GM19099 (cell line): ENCODE measurements at regions not wholly inside any gene's neighbourhood (a gene's known extent, or its start where the extent isn't known, plus 50 kb on each side); places are given as distances from the start of the nearest gene placed in this dataset.

ENCODE experiments used
- POLR2A ChIP-seq: IDR thresholded peaks from 3 replicates; pipeline ENCODE4 v1.6.1; 2011; ENCODE audit warnings: low read depth; ENCODE audit not compliant: insufficient read length; ENCODE audit errors: extremely low read depth

- TF ChIP-seq POLR2A = no peak
These were observed 118.0 kb upstream of the EEA1 start for GRCh38 chr12:93047118-93047517.

- TF ChIP-seq POLR2A = no peak
These were observed 119.6 kb upstream of the EEA1 start for GRCh38 chr12:93048656-93049055.

GRCh38 chr12:93050026-93050747 lies 121.1 kb upstream of the EEA1 start:
- no peak for TF ChIP-seq POLR2A

- no peak for TF ChIP-seq POLR2A
These were observed 121.6 kb upstream of the EEA1 start for GRCh38 chr12:93050748-93051081.

GRCh38 chr12:93054021-93054420 lies 124.9 kb upstream of the EEA1 start:
- no peak for TF ChIP-seq POLR2A

GRCh38 chr12:93055221-93055620 lies 126.1 kb upstream of the EEA1 start:
- TF ChIP-seq POLR2A = no peak

GRCh38 chr12:93056971-93057535 lies 128.0 kb upstream of the EEA1 start:
- TF ChIP-seq POLR2A = no peak

GRCh38 chr12:93058280-93058679 lies 129.2 kb upstream of the EEA1 start:
- TF ChIP-seq POLR2A = no peak

GRCh38 chr12:93059288-93059687 lies 130.2 kb upstream of the EEA1 start:
- no peak for TF ChIP-seq POLR2A

- no peak for TF ChIP-seq POLR2A
These were observed 131.0 kb upstream of the EEA1 start for GRCh38 chr12:93059925-93060665.

- no peak for TF ChIP-seq POLR2A
These were observed 131.8 kb upstream of the EEA1 start for GRCh38 chr12:93060666-93061472.

- TF ChIP-seq POLR2A = no peak
These were observed 132.7 kb upstream of the EEA1 start for GRCh38 chr12:93061473-93062419.

- no peak for TF ChIP-seq POLR2A
These were observed 136.8 kb upstream of the EEA1 start for GRCh38 chr12:93065896-93066295.

GRCh38 chr12:93072340-93072739 lies 143.2 kb upstream of the EEA1 start:
- no peak for TF ChIP-seq POLR2A
